GM13976 (cell line): ENCODE measurements at regions not wholly inside any gene's neighbourhood (a gene's known extent, or its start where the extent isn't known, plus 50 kb on each side); places are given as distances from the start of the nearest gene placed in this dataset.

ENCODE experiments used
- DNase-seq: peaks from one replicate; pipeline ENCODE4 v3.0.0; 2012; ENCODE audit warnings: low spot score
- CTCF ChIP-seq: IDR thresholded peaks from 2 replicates; pipeline ENCODE4 v1.5.1; 2012; ENCODE audit warnings: borderline replicate concordance, mild to moderate bottlenecking; ENCODE audit not compliant: insufficient read depth; ENCODE audit errors: extremely low read depth, missing control alignments, control extremely low read depth
- in situ Hi-C: fragments of 300-500 bp; cut with MboI; formaldehyde crosslinking; loops from one replicate; pipeline ENCODE4 v1.12.0; 2022; ENCODE audit warnings: low sequenced_read_pairs, mixed read lengths, inconsistent platforms; ENCODE audit not compliant: unreplicated experiment

GRCh38 chr12:13735734-13736133 is 245.7 kb downstream of the GRIN2B start:
- no peak for DNase-seq
- in situ Hi-C loops, result no loop called here
- TF ChIP-seq CTCF, result no peak

GRCh38 chr12:13734584-13735152 is 246.7 kb downstream of the GRIN2B start:
- in situ Hi-C loops, result no loop called here
- no peak for DNase-seq
- TF ChIP-seq CTCF, result no peak

DNA sequence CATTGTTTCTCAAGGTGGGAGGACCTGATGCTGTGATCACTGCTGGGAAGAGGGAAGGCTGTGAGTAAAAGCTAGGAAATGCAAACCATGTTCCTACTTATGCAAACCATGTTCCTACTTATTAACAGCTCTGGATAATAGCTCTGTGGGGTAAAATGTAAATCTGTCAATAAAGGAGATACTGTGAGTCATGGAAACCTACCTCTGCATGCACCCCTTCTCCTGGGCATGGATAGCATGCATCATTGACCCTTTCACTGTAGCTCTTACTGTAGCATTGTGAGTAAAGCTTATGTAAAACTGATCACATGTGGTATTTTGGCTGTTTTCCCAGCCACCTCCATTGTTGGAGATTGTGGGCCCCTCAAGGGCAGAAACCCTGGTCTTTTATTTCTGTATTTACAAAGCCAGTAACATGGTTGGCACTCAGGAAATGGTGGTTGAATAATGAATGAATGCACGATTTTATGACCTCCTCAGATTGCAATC is 253.7 kb downstream of the GRIN2B start:
- no peak for TF ChIP-seq CTCF
- DNase-seq, result no peak

DNA sequence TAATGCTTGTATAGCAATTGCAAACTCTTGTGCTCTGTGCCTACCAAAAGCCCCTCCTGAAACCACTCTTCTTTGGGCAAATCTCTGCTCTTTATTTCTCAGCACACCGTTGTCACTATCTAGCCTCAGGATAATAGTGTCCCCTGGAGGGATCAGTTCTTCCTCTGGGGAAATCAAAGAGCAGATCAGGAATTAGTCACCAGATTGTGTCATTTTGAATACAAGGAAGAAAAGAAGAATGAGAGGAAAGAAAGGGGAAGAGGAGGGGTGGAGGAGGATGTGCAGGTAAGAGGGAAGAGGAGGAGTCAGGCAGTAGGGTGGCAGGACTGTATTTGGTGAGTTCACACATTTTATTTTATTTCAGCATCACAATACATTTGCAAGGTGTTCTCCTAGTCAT is 256.4 kb downstream of the GRIN2B start:
- in situ Hi-C loops, result no loop called here
- no peak for TF ChIP-seq CTCF
- DNase-seq, result no peak

More for the DNA sequence above, 253.7 kb downstream of the GRIN2B start:
- in situ Hi-C loops, result no loop called here

DNA sequence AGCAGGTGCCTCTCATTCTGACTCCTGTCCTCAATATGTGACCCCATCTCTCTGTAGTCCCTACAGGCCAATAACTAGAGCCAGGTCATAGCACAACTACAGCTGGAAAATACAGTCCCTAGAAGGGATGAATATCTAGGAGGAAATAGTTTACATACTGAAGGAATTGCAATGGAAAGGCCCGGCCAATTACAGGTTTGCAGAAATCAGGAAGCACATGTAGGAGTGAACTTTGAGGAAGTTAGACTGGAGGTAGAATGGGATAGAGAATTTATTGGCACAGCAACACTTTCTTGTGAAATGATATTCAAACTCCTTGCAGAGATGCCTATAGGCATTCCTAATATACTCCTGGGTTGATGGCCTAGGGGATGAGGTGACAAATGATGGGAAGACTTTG is 257.3 kb downstream of the GRIN2B start:
- in situ Hi-C loops, result no loop called here
- TF ChIP-seq CTCF, result no peak
- DNase-seq, result no peak

GRCh38 chr12:13719986-13720385 is 261.4 kb downstream of the GRIN2B start:
- in situ Hi-C loops, result no loop called here
- no peak for TF ChIP-seq CTCF
- no peak for DNase-seq
